ENCODE measurements at regions not wholly inside any gene's neighbourhood (a gene's known extent, or its start where the extent isn't known, plus 50 kb on each side); places are given as distances from the start of the nearest gene placed in this dataset.

DNA sequence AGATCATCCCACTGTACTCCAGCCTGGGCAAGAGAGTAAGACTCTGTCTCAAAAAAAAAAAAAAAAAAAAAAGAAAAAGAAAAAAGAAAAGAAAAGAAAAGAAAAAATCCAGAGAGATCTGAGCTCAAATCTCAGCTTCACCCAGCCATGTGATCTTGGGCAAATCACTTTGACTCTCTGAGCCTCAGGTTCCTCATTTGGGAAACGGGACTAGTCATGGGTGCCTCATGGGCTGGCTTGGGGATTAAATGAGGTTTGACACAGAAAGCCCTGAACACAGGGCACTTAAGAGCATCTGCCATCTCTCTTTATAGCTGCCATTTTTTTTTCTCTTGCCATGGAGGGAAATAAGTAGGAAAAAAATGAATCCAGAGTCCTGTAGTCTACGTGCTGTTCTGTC, 86.2 kb upstream of the MYL2 start:
- no peak overlapping the region for H2BK120ac ChIP-seq (replicated peaks; ENCODE audit: low read depth, low read length)
- no peak overlapping the region for H2AK5ac ChIP-seq (ENCODE audit: low read depth, low read length)
- H3K9ac ChIP-seq (replicated peaks in 1 of 4; ENCODE audit: extremely low read depth in 1 of 4, low read depth in 3 of 4, low read length in 3 of 4), result no peak overlapping the region
- no peaks in the 10 kb centered on the region for H3K4me1 ChIP-seq (replicated peaks in 1 of 4; ENCODE audit: control insufficient read depth in 3 of 4, insufficient read depth in 4 of 4, low read length in 3 of 4)
- DNase-seq (ENCODE audit: low read depth in 1 of 2, low spot score in 2 of 2) (no peak), FAIRE-seq (no peak)
- H3K23me2 ChIP-seq (ENCODE audit: low read depth, low read length), result no peaks in the 10 kb centered on the region
- peaks cover 0 to 3% (median 0%) of the 10 kb centered on the region in 4 experiments; a peak in 1 of 7 replicates for H3K27me3 ChIP-seq (replicated peaks in 1 of 4; ENCODE audit: control insufficient read depth in 3 of 4, extremely low read depth in 1 of 4, insufficient read depth in 3 of 4, low read length in 3 of 4)
- H4K8ac ChIP-seq (ENCODE audit: extremely low read depth, insufficient read depth, low read length), result no peak overlapping the region
- H2BK12ac ChIP-seq (ENCODE audit: low read depth, low read length), result no peak overlapping the region
- H3K4me3 ChIP-seq (ENCODE audit: extremely low read depth in 1 of 4, insufficient read depth in 2 of 4, low read depth in 3 of 4, low read length in 4 of 4), result no peak overlapping the region
- H3K4ac ChIP-seq (replicated peaks; ENCODE audit: insufficient read length, low read depth, low read length), result no peak overlapping the region
- POLR2A ChIA-PET (ENCODE audit: partially characterized antibody), result interaction anchor here (0.6 kb wide), 2 partner anchors 26 to 626 kb away, joined by 3 read pairs; no protein-coding TSS in a partner anchor
- no peaks in the 10 kb centered on the region for H4K20me1 ChIP-seq (replicated peaks in 1 of 2; ENCODE audit: control insufficient read depth in 1 of 2, insufficient read depth in 2 of 2, low read length in 2 of 2)
- H3K56ac ChIP-seq (replicated peaks; ENCODE audit: insufficient read length, low read depth, low read length), result no peak overlapping the region
- H3K79me2 ChIP-seq (ENCODE audit: control insufficient read depth in 1 of 2, insufficient read depth in 2 of 2, low read length in 2 of 2), result no peaks in the 10 kb centered on the region
- H2AFZ ChIP-seq (ENCODE audit: low read length), result no peak overlapping the region
- no peak overlapping the region for H2BK20ac ChIP-seq (ENCODE audit: low read length)
- no peak overlapping the region for H3K27ac ChIP-seq (ENCODE audit: low read depth, low read length)
- no peak overlapping the region for H3K23ac ChIP-seq (ENCODE audit: insufficient read length)
- no peaks in the 10 kb centered on the region for H3K79me1 ChIP-seq (ENCODE audit: low read depth, low read length)
- no peak overlapping the region for H3K14ac ChIP-seq (ENCODE audit: insufficient read length)
- 89% methylated on average over 2 of the region's 2 CpGs; no CpG with 5 or more reads in 1 of the 2 experiments for WGBS, 2 experiments (ENCODE audit: extremely low coverage in 1 of 2, insufficient coverage in 1 of 2, insufficient read length in 1 of 2, insufficient replicate concordance in 2 of 2, low coverage in 1 of 2, low lambda C conversion rate in 2 of 2, missing lambda C conversion rate in 1 of 2)
- no peak overlapping the region for H2BK5ac ChIP-seq (ENCODE audit: low read depth, low read length)
- H4K91ac ChIP-seq (replicated peaks; ENCODE audit: insufficient read length, low read length), result no peak overlapping the region
- H3K9me3 ChIP-seq (ENCODE audit: insufficient read depth in 2 of 2, low read depth in 1 of 2, low read length in 1 of 2), result no peaks in the 10 kb centered on the region
- no peak overlapping the region for H3K18ac ChIP-seq (ENCODE audit: extremely low read depth, low read length)
- no peak overlapping the region for H4K5ac ChIP-seq (ENCODE audit: insufficient read length, low read depth, low read length)
- no peak overlapping the region for H2BK15ac ChIP-seq (ENCODE audit: low read length)
- no peaks in the 10 kb centered on the region for H3K36me3 ChIP-seq (ENCODE audit: control insufficient read depth in 2 of 4, insufficient read depth in 4 of 4, low read length in 3 of 4)
- no peak overlapping the region for H3K4me2 ChIP-seq (ENCODE audit: insufficient read depth in 1 of 2, low read depth in 2 of 2, low read length in 2 of 2)
- CTCF ChIA-PET (ENCODE audit: partially characterized antibody), result interaction anchor here (0.6 to 3.6 kb wide), 20 partner anchors 8 to 307 kb away, joined by 3 to 27 read pairs (median 3); no protein-coding TSS in a partner anchor
- no peak for TF ChIP-seq JUN (IDR thresholded peaks at IDR 0.05; ENCODE audit: low read depth, low read length)
- no peak for TF ChIP-seq SIRT6 (IDR thresholded peaks at IDR 0.05; ENCODE audit: low read length)
- TF ChIP-seq CREB1 (IDR thresholded peaks at IDR 0.05), result no peak
- no peak for TF ChIP-seq SP2 (IDR thresholded peaks at IDR 0.05; ENCODE audit: low read length)
- TF ChIP-seq BCL11A (IDR thresholded peaks at IDR 0.05; ENCODE audit: low read depth in 2 of 2, low read length in 2 of 2), result no peak
